Retinal pigment epithelial cell (primary cell): ENCODE measurements at regions not wholly inside any gene's neighbourhood (a gene's known extent, or its start where the extent isn't known, plus 50 kb on each side); places are given as distances from the start of the nearest gene placed in this dataset.

Source experiments
- DNase-seq: peaks from one replicate; pipeline ENCODE4 v3.0.0-alpha.2; 2010; ENCODE audit warnings: low read depth
- H3K4me3 ChIP-seq: 2 replicates; pipeline ENCODE4 v1.5.1; 2011; ENCODE audit warnings: mild to moderate bottlenecking, low read length, control low read depth, moderate library complexity
- CTCF ChIP-seq: conservative IDR thresholded peaks from 2 replicates; pipeline ENCODE4 v1.5.1; 2011; ENCODE audit warnings: low read depth, low read length, control low read depth, inconsistent platforms

GRCh38 chr13:106709522-106709921 is 141.6 kb upstream of the ARGLU1 start:
- no peak overlapping the region for H3K4me3 ChIP-seq
- no peak for TF ChIP-seq CTCF
- no peak for DNase-seq

DNA sequence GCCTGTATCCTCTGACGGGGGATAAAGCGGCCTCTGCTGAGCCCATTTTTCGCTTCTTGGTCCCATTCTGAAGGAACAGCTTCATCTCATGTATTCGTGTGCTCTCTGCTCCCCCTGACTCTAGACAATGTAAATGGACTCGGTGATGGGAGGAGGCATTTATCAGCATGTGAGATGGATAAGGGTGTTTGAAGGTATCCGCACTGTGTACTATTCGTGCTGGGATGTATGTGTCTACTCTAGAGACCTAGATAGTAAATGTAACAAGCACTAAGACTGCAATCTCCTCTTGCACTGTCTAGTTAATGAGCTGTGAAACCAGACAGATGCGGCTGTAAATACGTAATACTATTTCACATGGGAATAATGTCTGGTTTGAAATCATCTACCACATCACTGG is 134.6 kb upstream of the ARGLU1 start:
- H3K4me3 ChIP-seq: no peak overlapping the region
- TF ChIP-seq CTCF: no peak
- no peak for DNase-seq

DNA sequence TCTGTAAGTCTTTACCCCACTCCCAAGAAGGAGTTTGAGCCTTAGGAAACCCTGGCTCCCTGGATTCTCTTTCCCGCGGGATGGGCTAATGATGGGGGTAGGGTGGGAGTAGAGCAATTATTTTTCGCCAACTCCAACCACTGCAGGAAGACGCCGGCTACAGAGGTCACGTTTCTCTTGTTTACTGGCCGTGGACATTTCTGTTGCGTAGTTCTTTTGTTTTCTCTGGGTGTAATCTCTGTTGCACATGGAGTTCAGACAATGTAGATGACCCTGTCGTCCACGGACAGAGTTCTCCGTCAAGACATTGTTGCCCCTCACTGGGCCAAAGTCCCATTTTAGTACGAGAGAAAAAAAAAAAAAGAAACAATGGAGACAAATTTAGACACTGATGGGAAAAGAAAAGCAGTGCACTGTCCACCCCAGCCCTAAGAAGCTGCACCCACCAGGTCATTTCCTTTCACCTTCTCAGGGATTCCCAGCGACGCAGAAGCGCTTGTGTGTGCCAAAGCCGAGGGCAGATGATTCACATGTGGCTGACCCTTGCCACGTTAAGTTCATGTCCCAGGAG is 133.9 kb upstream of the ARGLU1 start:
- TF ChIP-seq CTCF: no peak
- no peak overlapping the region for H3K4me3 ChIP-seq
- DNase-seq: no peak

DNA sequence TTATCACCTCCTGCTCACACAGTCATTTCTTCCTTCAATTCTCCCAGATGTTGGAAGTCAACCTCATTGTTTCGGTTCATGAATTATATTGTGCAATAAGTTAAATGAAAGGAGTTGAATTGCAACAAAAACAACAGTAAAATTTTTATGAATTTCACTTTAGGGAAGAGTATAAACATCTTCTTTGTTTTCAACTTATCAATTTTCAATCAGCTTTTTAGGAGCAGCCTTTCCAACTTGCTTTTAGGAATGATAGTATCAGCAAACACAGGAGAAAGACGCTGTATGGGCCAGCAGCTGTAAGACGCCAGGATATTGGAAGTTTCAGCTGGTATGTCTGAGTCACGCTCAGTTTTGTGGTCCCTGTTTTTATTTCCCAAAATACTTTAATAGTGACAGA is 132.5 kb upstream of the ARGLU1 start:
- no peak overlapping the region for H3K4me3 ChIP-seq
- DNase-seq: no peak
- no peak for TF ChIP-seq CTCF

DNA sequence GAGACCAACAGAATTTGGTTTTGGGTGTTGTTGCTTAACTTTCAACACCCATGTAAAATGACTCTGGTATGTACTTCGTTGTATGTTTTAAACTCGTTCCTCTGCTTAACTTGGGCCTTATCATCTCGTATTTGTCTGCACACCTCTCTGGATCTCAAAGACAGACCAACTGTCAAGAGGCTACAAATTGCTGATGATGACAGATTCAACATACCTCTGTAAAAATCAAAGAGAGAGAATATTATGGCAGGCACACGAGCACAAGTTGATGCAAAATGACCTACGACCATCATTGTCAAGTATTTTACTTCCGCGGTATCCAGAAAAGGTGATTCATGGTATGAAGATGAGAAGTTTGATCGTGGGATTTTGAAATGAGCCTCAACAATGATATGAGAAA is 132.1 kb upstream of the ARGLU1 start:
- no peak for DNase-seq
- H3K4me3 ChIP-seq: no peak overlapping the region
- no peak for TF ChIP-seq CTCF

- no peak for DNase-seq
- no peak overlapping the region for H3K4me3 ChIP-seq
- TF ChIP-seq CTCF: no peak
Observed at GRCh38 chr13:106699311-106699710, 131.4 kb upstream of the ARGLU1 start.

DNA sequence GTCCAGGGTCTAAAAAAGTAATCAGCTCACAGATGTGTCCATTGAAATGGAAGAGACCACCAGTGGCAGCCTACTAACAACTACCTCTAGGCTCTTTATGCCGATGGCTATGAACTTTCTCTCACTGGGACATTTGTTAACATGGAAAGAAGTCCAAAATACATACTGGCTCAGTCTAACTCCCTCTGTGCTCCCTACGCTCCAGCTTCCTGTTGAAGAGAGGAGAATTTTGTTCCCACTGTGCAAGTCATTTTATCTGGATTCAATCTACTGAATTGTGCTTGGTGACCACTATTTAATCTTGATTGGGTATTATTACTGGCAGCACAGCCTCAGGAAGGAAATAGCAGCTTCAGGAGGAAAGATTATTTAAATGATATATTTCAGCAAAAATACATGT is 128.8 kb upstream of the ARGLU1 start:
- no peak for TF ChIP-seq CTCF
- no peak overlapping the region for H3K4me3 ChIP-seq
- DNase-seq: no peak
